Activated CD8-positive, alpha-beta memory T cell treated with anti-CD3 and anti-CD28 coated beads for 1 hour (primary cell): ENCODE measurements at regions not wholly inside any gene's neighbourhood (a gene's known extent, or its start where the extent isn't known, plus 50 kb on each side); places are given as distances from the start of the nearest gene placed in this dataset.

Experiments used
- DNase-seq, 2 donors: peaks; one replicate each; pipeline ENCODE4 v3.0.0-alpha.2; 2020; ENCODE audit warnings: low read depth in 1 of 2; ENCODE audit errors: extremely low read depth in 1 of 2

GRCh38 chr2:120947982-120948661, 212.5 kb downstream of the GLI2 start:
- no peak for DNase-seq

- no peak for DNase-seq
These were observed 213.0 kb downstream of the GLI2 start for GRCh38 chr2:120948662-120949011.

GRCh38 chr2:120949027-120949956, 213.6 kb downstream of the GLI2 start:
- DNase-seq = no peak

GRCh38 chr2:120949957-120950590, 214.4 kb downstream of the GLI2 start:
- DNase-seq = no peak

GRCh38 chr2:120951693-120952092, 216.0 kb downstream of the GLI2 start:
- no peak for DNase-seq

- no peak for DNase-seq
These were observed 216.7 kb downstream of the GLI2 start for GRCh38 chr2:120952318-120952717.

GRCh38 chr2:120953066-120953756, 217.5 kb downstream of the GLI2 start:
- no peak for DNase-seq

- no peak for DNase-seq
These were observed 218.3 kb downstream of the GLI2 start for GRCh38 chr2:120953843-120954584.

GRCh38 chr2:120954939-120955338, 219.3 kb downstream of the GLI2 start:
- DNase-seq = no peak

GRCh38 chr2:120955427-120955826, 219.8 kb downstream of the GLI2 start:
- DNase-seq = no peak

GRCh38 chr2:120956486-120957156, 221.0 kb downstream of the GLI2 start:
- DNase-seq = no peak

- no peak for DNase-seq
These were observed 222.2 kb downstream of the GLI2 start for GRCh38 chr2:120957905-120958304.

- DNase-seq = no peak
These were observed 223.1 kb downstream of the GLI2 start for GRCh38 chr2:120958623-120959366.

- DNase-seq = no peak
These were observed 223.8 kb downstream of the GLI2 start for GRCh38 chr2:120959426-120959825.

GRCh38 chr2:120960770-120961366, 225.2 kb downstream of the GLI2 start:
- DNase-seq = no peak

- DNase-seq = no peak
These were observed 225.7 kb downstream of the GLI2 start for GRCh38 chr2:120961396-120961795.

GRCh38 chr2:120963997-120964705, 228.5 kb downstream of the GLI2 start:
- no peak for DNase-seq

GRCh38 chr2:120964819-120965218, 229.2 kb downstream of the GLI2 start:
- no peak for DNase-seq
